Fibroblast of lung (primary cell): ENCODE measurements at regions not wholly inside any gene's neighbourhood (a gene's known extent, or its start where the extent isn't known, plus 50 kb on each side); places are given as distances from the start of the nearest gene placed in this dataset.

Experiments used
- EZH2 ChIP-seq: IDR thresholded peaks from 2 replicates; pipeline ENCODE4 v1.5.1; 2012; ENCODE audit warnings: low read length, control low read depth, mild to moderate bottlenecking; ENCODE audit errors: missing control alignments
- TF ChIP-seq, protein P1 (sequence below), 2 donors: IDR thresholded peaks in 1 of 2; conservative IDR thresholded peaks in 1 of 2; 1 replicate in 1 of 2; 2 replicates in 1 of 2; pipeline ENCODE4 v1.5.1; 2011 to 2012; ENCODE audit warnings: low read length in 2 of 2, control low read depth in 1 of 2, inconsistent platforms in 1 of 2, low read depth in 1 of 2, mild to moderate bottlenecking in 1 of 2

GRCh38 chr12:94074216-94074979, 74.0 kb upstream of the PLXNC1 start:
- TF ChIP-seq EZH2: no peak
- TF ChIP-seq, protein P1, sequence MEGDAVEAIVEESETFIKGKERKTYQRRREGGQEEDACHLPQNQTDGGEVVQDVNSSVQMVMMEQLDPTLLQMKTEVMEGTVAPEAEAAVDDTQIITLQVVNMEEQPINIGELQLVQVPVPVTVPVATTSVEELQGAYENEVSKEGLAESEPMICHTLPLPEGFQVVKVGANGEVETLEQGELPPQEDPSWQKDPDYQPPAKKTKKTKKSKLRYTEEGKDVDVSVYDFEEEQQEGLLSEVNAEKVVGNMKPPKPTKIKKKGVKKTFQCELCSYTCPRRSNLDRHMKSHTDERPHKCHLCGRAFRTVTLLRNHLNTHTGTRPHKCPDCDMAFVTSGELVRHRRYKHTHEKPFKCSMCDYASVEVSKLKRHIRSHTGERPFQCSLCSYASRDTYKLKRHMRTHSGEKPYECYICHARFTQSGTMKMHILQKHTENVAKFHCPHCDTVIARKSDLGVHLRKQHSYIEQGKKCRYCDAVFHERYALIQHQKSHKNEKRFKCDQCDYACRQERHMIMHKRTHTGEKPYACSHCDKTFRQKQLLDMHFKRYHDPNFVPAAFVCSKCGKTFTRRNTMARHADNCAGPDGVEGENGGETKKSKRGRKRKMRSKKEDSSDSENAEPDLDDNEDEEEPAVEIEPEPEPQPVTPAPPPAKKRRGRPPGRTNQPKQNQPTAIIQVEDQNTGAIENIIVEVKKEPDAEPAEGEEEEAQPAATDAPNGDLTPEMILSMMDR (conservative IDR thresholded peaks at IDR 0.05 in 1 of 2, IDR thresholded peaks at IDR 0.05 in 1 of 2; ENCODE audit: low read depth in 1 of 2, low read length in 2 of 2): no peak
